IPS-18a (cell line): ENCODE measurements at regions not wholly inside any gene's neighbourhood (a gene's known extent, or its start where the extent isn't known, plus 50 kb on each side); places are given as distances from the start of the nearest gene placed in this dataset.

ENCODE experiments used
- H3K27ac ChIP-seq: one replicate; pipeline ENCODE4 v1.5.1; 2013; ENCODE audit warnings: low read length
- H3K27me3 ChIP-seq: one replicate; pipeline ENCODE4 v1.6.1; 2013; ENCODE audit warnings: mild to moderate bottlenecking, low read length; ENCODE audit not compliant: control insufficient read depth, insufficient read depth
- H3K36me3 ChIP-seq: one replicate; pipeline ENCODE4 v1.6.1; 2013; ENCODE audit warnings: low read depth, low read length; ENCODE audit not compliant: control insufficient read depth
- H3K4me1 ChIP-seq: one replicate; pipeline ENCODE4 v1.6.1; 2013; ENCODE audit warnings: low read depth, low read length; ENCODE audit not compliant: control insufficient read depth
- H3K4me3 ChIP-seq: one replicate; pipeline ENCODE4 v1.5.1; 2013; ENCODE audit warnings: low read length
- H3K9ac ChIP-seq: one replicate; pipeline ENCODE4 v1.6.1; 2013; ENCODE audit warnings: mild to moderate bottlenecking, low read length, moderate library complexity
- H3K9me3 ChIP-seq: one replicate; pipeline ENCODE4 v1.6.1; 2013; ENCODE audit warnings: low read depth, low read length; ENCODE audit not compliant: control insufficient read depth

DNA sequence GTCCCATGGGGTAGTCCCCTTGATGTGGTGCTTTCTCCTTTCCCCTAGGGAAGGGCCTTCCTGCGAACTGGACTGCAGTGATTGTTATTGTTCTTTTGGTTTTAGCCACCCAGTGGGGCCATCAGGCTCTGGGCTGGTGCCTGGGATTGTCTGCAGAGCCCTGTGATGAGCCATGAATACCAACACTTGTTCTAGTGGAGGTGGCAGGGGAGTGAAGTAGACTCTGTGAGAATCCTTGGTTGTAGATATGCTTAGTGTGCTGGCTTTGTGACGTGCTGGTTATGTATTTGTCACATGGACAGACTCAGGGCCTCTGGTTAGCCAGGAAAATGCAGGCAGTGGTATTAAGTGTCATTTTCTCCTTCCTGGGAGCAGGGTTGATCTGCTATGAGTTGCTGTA is 51.8 kb upstream of the NDUFB4 start:
- no peak overlapping the region for H3K9ac ChIP-seq
- H3K27ac ChIP-seq: no peak overlapping the region
- H3K36me3 ChIP-seq: no peaks in the 10 kb centered on the region
- H3K4me3 ChIP-seq: no peak overlapping the region
- H3K27me3 ChIP-seq: no peaks in the 10 kb centered on the region
- H3K4me1 ChIP-seq: no peaks in the 10 kb centered on the region
- no peaks in the 10 kb centered on the region for H3K9me3 ChIP-seq

DNA sequence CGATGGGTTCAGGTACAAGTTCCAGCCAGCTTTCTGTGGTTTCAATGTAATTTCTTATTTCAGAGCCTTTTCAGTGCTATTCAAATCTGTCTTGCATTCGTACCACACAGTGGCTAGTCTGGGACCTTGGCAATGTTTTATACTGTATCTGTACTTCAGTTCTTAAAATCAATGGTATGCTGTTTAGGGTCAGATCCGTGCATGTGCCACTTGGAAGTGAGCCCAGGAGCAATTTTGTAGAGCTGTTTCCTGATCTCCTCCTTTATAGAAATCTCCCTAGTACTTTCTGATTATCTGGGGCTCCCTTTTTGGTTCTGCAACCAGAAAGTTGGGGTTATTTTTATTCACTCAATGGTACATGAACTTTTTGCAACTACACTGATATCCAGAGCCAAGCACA is 59.5 kb upstream of the NDUFB4 start:
- Histone ChIP-seq H3K9me3 (peaks cover 5% of the 10 kb centered on the region), H3K27ac (no peak overlapping the region), H3K4me1 (no peaks in the 10 kb centered on the region), H3K4me3 (no peak overlapping the region), H3K9ac (no peak overlapping the region), H3K27me3 (no peaks in the 10 kb centered on the region), H3K36me3 (no peaks in the 10 kb centered on the region)

DNA sequence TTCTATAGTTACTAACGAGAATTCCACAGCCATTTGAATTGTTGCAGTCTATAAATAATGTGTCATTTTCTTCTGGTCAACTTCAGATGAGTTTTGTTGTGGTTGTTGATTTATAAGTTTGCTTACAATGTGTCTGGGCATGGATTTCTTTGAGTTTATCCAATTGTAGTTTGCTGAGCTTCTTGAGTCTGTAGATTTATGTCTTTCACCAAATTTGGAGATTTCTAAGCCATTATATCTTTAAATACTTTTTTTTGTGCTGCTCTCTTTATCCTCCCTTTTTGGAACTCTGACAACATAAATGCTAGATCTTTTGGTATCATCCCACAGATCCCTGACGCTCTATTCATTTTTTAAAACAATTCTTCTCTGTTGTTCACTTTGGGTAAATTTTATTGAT is 63.2 kb upstream of the NDUFB4 start:
- Histone ChIP-seq H3K36me3 (no peaks in the 10 kb centered on the region), H3K9me3 (peaks cover 5% of the 10 kb centered on the region), H3K4me1 (no peaks in the 10 kb centered on the region), H3K27ac (no peak overlapping the region), H3K27me3 (no peaks in the 10 kb centered on the region), H3K9ac (no peak overlapping the region), H3K4me3 (no peak overlapping the region)

DNA sequence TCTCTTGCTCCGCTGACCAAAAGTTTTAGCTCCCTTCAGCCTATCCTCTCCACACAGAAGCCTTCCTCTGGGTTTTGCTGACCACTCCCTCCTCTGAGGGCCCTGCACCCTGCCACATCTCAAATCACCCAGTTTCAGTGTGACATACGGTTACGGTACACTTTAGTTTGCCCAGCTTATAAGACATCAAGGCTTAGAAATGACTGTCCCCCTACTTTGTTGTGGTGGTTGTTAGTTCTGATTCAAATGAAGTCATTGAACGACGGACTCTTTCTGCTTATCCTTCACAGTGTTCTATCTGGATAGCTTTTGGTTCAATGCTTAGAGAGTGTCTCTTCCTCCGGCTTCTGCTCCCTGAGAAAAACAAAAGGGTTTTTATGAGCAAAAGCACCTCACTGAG is 68.0 kb upstream of the NDUFB4 start:
- Histone ChIP-seq H3K27me3 (no peaks in the 10 kb centered on the region), H3K36me3 (no peaks in the 10 kb centered on the region), H3K4me3 (no peak overlapping the region), H3K9ac (no peak overlapping the region), H3K27ac (no peak overlapping the region), H3K9me3 (no peaks in the 10 kb centered on the region), H3K4me1 (no peaks in the 10 kb centered on the region)

DNA sequence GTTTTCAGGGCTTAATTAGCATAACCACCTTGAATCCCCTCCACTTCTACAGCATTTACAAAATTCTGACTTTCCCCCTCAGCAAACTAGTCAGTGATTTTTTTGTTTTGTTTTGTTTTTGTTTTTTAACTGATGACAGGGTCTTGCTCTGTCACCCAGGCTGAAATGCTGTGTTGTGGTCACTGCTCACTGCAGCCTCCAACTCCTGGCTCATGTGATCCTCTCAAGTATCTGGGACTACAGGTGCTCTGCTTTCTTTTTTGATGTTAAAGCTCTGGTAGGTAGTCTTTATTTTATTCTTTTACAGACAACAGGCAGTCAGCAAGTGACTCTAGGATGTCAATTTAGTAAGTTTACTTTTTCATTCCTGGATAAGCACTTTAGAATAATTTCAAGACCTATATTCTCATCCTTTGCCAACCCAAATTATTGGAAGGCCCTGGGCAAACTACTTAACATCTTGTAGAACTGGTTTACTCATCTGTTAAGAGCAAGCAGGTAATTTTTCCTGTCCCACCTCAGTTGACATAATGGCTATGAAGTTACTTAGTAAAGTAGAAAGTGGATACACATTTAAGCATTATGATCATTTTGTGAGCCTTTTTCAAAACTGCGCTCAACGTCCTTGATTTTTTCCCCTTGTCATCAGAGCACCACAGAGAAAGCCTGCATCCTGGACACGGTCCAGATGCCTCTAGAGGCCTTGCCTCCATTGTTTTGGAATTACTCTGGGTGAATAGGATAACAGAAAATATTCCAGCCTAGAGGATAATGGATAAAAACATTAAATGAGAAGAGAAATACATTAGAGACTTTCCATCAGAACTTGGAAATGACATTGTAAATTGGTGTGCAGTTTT is 69.9 kb upstream of the NDUFB4 start:
- Histone ChIP-seq H3K9me3 (no peaks in the 10 kb centered on the region), H3K27ac (no peak overlapping the region), H3K4me1 (no peaks in the 10 kb centered on the region)

DNA sequence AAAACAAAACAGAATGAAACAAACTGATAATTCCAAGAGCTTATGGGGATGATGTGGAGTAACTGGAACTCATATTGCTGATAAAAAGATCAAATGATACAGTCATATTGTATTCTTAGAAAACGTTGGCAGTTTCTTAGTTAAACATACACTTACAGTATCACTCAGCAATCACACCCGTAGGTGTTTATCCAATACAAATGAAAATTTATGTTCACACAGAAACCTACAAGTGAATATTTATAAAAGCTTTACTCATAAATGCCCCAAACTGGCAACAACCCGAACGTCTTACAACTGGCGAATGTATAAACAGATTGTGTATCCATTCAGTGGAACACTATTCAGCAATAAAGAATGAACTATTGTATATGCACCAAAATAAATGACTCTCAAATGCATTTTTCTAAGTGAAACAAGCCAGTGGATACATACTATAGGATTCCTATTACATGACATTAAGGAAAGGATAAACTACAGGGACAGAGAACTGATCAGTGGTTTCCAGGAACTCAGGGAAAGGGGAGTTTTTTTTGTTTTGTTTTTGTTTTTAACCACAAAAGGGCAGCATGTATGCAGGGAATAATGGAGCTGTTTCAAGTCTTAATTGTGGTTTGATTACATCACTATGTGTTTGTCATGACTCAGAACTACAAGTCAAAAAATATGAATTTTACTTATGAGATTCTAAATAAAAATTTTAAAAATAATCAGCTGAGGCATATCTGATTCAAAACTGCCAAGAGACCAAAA is 71.8 kb upstream of the NDUFB4 start:
- Histone ChIP-seq H3K9me3 (no peaks in the 10 kb centered on the region), H3K4me1 (no peaks in the 10 kb centered on the region), H3K27me3 (no peaks in the 10 kb centered on the region), H3K9ac (no peak overlapping the region), H3K27ac (no peak overlapping the region), H3K36me3 (no peaks in the 10 kb centered on the region), H3K4me3 (no peak overlapping the region)

More for the DNA sequence above, 69.9 kb upstream of the NDUFB4 start:
- Histone ChIP-seq H3K4me3 (no peak overlapping the region), H3K36me3 (no peaks in the 10 kb centered on the region), H3K27me3 (no peaks in the 10 kb centered on the region), H3K9ac (no peak overlapping the region)

DNA sequence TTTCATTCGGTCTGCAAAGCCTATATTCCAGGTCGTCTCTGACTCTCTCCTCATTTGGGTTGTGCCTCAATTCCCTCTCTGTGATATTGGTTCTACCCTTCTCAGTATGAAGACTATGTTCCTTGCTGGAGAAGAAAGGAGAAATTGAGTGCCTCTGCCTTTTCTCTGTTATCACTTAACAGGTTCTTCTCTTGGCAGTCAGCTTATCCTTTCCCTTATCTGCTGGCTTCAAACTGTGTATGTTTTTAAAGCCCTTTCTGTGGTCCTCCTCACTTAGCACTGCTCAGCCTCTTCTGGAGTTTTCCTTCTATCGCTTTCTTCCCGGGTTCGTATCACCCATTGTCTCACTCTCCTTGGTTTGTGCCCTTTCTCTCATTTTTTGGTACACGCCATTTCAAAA is 65.3 kb upstream of the FSTL1 start:
- Histone ChIP-seq H3K27me3 (no peaks in the 10 kb centered on the region), H3K9ac (no peak overlapping the region), H3K27ac (no peak overlapping the region), H3K36me3 (no peaks in the 10 kb centered on the region), H3K4me3 (no peak overlapping the region), H3K4me1 (no peaks in the 10 kb centered on the region), H3K9me3 (no peaks in the 10 kb centered on the region)

DNA sequence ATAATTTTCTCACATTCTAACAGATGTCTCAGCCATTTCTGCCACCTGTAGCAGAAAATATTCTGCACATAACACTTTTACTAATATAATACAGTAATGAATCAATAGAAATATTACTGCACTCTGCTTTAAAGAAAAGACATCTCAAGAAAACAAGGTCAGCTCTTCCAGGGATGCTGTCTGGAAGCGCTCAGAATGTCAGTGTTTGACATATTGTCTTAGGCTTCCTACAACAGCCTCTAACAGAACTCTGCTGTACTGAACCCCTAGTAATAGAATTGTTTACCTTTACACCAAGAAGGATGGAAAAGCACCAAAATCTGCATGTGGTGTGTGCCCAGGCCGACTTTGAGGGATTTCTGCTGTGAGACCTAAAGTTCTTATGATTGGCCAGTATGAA is 61.9 kb upstream of the FSTL1 start:
- peaks cover 21% of the 10 kb centered on the region for H3K9me3 ChIP-seq
- H3K27me3 ChIP-seq: no peaks in the 10 kb centered on the region
- H3K27ac ChIP-seq: no peak overlapping the region
- H3K9ac ChIP-seq: no peak overlapping the region
- no peaks in the 10 kb centered on the region for H3K4me1 ChIP-seq
- no peaks in the 10 kb centered on the region for H3K36me3 ChIP-seq
- H3K4me3 ChIP-seq: no peak overlapping the region

DNA sequence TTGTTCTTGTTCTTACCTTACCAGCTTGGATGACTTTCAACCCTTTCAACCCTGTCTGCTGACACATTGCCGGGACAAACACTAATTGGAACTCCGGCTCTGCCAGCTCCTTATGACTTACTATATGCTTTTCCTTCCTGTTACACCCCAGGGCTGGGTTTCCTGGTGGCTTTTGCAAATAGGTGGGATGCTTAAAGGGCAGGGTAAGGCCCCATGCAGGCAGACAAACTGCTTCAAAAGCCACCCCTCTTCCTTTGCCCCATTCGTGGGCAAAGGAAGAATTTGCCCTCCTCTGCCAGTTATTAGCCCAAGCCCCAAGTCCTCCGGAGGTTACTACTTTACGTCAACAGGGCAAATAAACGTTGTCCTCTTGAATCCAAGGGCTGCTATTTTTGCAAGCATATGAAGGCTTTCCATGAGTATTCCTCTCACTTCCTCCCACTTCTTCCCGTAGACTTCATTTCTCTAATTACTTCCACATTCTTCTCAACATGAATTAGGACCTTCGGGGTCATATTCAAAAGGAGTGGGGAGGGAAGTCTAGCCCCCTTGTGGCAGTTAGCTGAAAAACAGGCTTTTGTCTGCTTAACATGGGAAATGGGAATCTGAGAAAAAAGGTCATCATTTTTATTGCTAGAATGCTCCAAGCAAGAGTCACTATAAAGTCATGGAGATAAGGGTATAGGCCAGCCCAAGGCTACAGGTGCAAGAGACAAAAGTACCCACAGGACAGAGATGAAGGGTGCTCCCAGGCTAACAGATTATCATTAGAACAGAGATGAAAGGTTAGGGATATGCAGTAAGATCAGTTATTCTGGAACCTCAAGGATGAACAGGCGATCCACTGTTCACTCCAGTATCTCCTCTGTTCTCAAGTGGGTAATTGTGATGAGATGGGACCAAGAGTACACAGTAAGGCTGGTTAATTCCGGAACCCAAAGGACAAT is 56.3 kb upstream of the FSTL1 start:
- H3K9ac ChIP-seq: no peak overlapping the region
- H3K9me3 ChIP-seq: peaks cover 21% of the 10 kb centered on the region
- H3K27ac ChIP-seq: no peak overlapping the region
- no peaks in the 10 kb centered on the region for H3K36me3 ChIP-seq
- H3K4me3 ChIP-seq: no peak overlapping the region
- no peaks in the 10 kb centered on the region for H3K27me3 ChIP-seq
- H3K4me1 ChIP-seq: peaks cover 18% of the 10 kb centered on the region

DNA sequence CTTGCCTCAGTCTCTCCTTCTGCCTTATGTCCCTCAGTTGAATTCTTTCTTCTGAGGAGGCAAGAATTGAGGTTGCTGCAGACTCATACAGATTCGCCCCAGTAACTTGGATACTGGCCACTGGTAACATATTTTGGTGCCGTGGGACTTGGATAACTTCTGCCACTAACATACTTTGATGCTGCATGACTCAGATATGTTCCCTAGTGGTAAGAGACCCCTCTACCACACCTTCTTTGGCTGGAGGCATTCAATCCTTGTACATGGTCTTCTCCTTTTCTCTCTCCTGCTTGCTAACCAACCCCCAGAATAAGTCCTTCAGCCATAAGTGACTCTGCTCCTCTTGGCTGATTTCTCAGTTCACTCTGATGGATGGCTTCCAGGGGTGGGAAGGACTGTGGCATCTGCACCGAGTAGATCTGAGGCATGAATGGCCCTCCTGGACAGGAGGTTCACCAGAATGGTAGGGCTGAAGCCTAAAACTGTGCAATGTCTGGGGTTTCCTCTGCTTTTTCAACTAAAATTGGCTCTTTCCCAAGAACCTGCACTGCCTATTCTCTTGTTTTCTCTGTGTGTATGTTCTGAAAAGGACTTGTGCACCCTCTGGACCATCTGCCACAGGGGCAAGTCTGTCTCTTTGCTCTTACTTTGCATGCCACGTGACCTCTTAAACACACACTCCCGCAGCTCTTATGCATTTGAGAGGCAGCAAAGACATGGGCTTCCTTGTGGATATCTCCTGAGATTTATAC is 55.5 kb upstream of the FSTL1 start:
- H3K27me3 ChIP-seq: no peaks in the 10 kb centered on the region
- H3K27ac ChIP-seq: no peak overlapping the region
- H3K9me3 ChIP-seq: peaks cover 21% of the 10 kb centered on the region
- H3K4me1 ChIP-seq: peaks cover 18% of the 10 kb centered on the region
- H3K4me3 ChIP-seq: no peak overlapping the region
- no peak overlapping the region for H3K9ac ChIP-seq
- no peaks in the 10 kb centered on the region for H3K36me3 ChIP-seq
